ENCODE measurements at regions not wholly inside any gene's neighbourhood (a gene's known extent, or its start where the extent isn't known, plus 50 kb on each side); places are given as distances from the start of the nearest gene placed in this dataset.
"Not testable (repeated sequence)": the region's sequence is repeated elsewhere in the genome, so short reads cannot be mapped to it uniquely, and the experiment has no call there.

DNA sequence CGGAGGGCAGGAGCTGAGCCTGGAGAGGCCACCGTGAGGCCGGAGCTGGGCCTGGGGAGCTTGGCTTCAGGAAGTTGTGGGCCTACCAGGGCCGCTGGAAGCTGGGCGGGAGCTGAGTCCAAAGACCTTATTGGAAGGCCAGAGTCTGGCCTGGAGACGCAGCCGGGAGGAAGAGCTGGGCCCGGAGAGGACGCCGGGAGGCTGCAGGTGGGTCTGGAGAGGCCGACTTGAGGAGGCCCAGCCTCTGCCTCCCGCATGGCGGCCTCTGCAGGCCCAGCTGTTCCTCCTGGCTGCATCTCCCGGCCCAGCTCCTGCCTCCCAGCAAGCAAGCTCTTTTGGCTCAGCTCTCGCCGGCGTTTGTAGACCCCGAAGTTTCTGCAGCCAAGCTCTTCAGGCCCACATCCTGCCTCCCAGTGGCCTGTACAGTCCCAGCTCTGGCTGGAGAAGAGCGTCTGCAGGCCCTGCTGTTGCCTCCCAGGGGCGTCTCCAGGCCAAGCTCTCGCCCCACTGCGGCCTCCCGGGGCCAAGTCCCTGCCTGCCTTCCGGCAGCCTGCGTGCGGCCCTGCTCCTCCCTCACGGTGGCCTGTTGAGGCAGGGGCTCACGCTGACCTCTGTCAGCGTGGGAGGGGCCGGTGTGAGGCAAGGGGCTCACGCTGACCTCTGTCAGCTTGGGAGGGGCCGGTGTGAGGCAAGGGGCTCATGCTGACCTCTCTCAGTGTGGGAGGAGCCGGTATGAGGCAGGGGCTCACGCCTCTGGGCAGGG lies 70.4 kb upstream of the COBL start:
- DNase-seq: not testable (repeated sequence)

- not testable (repeated sequence) for DNase-seq
These were observed 69.6 kb upstream of the COBL start for GRCh38 chr7:51386184-51386583.

DNA sequence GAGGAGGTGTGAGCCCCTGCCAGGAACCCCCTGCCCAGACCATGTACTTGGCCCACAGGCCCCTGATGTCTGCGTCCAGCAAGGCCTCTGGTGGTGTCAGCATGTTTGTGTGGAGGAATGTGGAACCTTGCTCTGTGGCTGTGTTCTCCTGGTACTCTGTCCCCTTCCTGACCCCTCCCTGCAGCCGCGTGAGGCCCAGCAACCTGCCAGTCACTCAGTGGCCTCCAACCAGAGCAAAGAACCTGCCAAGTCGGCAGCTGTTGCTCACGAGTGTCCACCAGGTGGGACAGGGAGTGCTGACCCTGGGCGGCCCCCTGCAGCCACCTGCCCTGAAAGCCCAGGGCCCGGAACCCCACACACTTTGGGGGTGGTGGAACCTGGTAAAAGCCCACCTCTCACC lies 65.6 kb upstream of the COBL start:
- not testable (repeated sequence) for DNase-seq

DNA sequence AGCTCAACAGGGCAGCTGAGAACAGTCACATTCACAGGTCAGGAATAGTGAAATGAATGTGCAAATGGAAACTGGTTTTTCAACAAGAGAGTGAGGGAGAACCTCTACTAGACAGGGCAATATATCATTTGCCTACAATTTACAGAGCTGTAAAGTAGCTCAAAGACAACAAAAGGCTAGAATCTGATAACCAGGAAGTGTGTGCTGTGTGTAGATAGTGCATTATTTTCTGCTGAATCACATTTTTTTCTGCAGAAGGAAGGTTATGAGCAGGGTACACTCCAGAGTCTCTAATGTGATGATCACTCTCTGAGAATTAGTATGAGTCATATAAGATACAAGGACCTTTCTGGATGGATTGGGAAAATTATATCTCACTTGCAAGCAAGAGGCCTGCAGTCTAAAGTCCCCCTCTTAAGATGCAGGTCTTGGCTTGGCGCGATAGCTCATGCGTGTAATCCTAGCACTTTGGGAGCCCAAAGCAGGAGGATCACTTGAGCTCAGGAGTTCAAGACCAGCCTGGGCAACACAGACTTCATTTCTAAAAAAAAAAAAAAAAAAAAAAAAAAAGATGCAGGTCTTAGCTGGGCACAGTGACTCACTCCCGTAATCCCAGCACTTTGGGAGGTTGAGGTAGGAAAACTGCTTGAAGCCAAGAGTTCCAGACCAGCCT lies 59.9 kb upstream of the COBL start:
- DNase-seq: no peak

- DNase-seq: no peak
These were observed 58.3 kb upstream of the COBL start for GRCh38 chr7:51374936-51375335.

- DNase-seq: not testable (repeated sequence)
These were observed 57.0 kb upstream of the COBL start for GRCh38 chr7:51373607-51374006.

DNA sequence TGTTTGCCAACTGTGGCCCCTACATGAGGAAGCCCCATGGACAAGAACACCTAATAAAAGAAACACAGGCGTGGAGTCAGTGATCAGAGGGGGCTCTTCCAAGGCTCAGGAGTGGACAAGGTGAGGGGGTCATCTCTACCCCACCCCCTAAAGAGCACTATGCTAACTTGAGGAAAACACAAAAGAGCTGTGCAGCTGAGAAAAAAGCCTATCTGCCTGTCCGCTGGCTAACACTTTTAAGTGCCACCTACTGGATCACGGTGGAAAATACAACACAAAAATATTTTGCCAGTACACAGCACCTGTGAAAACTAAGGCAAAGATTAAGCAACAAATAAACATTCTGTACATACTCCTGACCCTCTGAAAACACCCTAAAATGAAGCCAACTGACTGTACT lies 53.1 kb upstream of the COBL start:
- DNase-seq: peak; percentile 31

- DNase-seq: not testable (repeated sequence)
These were observed 52.6 kb upstream of the COBL start for GRCh38 chr7:51369228-51369627.

- DNase-seq: no peak
These were observed 51.7 kb upstream of the COBL start for GRCh38 chr7:51368334-51368733.

- no peak for DNase-seq
These were observed 51.0 kb upstream of the COBL start for GRCh38 chr7:51367614-51367968.

- peak; percentile 80 for DNase-seq
These were observed 50.5 kb upstream of the COBL start for GRCh38 chr7:51366930-51367613.
